Esophagus muscularis mucosa (tissue), 4 donors: ENCODE measurements at regions not wholly inside any gene's neighbourhood (a gene's known extent, or its start where the extent isn't known, plus 50 kb on each side); places are given as distances from the start of the nearest gene placed in this dataset.

Experiments
- DNase-seq: peaks from one replicate; pipeline ENCODE4 v3.0.0-alpha.2; 2017; ENCODE audit errors: extremely low spot score
- H3K27ac ChIP-seq, 4 donors: fragments of 200-600 bp; sonication (generic); replicated peaks in 1 of 4; 1 replicate in 3 of 4; 2 replicates in 1 of 4; pipeline ENCODE4 v1.5.1; 2016 to 2019; ENCODE audit warnings: mild to moderate bottlenecking in 1 of 4
- H3K27me3 ChIP-seq, 4 donors: fragments of 200-600 bp; sonication (generic); one replicate each; pipeline versions ENCODE4 v1.5.1 to v1.6.0; 2016 to 2019
- H3K36me3 ChIP-seq, 4 donors: fragments of 200-600 bp; sonication (generic); one replicate each; pipeline ENCODE4 v1.5.1; 2016 to 2019
- H3K4me1 ChIP-seq, 4 donors: fragments of 200-600 bp; sonication (generic); one replicate each; pipeline ENCODE4 v1.5.1; 2016 to 2019
- H3K4me3 ChIP-seq, 4 donors: fragments of 200-600 bp; sonication (generic); 1 replicate in 2 of 4; 2 replicates in 2 of 4; pipeline ENCODE4 v1.5.1; 2016 to 2019; ENCODE audit warnings: mild to moderate bottlenecking in 4 of 4, moderate library complexity in 1 of 4
- H3K9me3 ChIP-seq, 4 donors: fragments of 200-600 bp; sonication (generic); 1 replicate in 3 of 4; 2 replicates in 1 of 4; pipeline ENCODE4 v1.5.1; 2016 to 2019
- EP300 ChIP-seq: sonication (generic); formaldehyde crosslinking; IDR thresholded peaks from one replicate; pipeline ENCODE4 v1.6.1; 2017; ENCODE audit warnings: antibody characterized with exemption
- POLR2A ChIP-seq: fragments of 450-650 bp; IDR thresholded peaks from one replicate; pipeline ENCODE4 v1.6.1; 2017; ENCODE audit warnings: antibody characterized with exemption, moderate library complexity, mild to moderate bottlenecking, low read depth
- POLR2AphosphoS5 ChIP-seq, 2 donors: sonication (generic); formaldehyde crosslinking; IDR thresholded peaks; one replicate each; pipeline ENCODE4 v1.6.1; 2017; ENCODE audit warnings: antibody characterized with exemption in 2 of 2
- WGBS: methylation state at CpG from one replicate; pipeline ENCODE4 v1.1.5; 2018; 5-methylcytosine and 5-hydroxymethylcytosine counted together
- intact Hi-C: fragments of 100-400 bp; cut with DNase I; formaldehyde crosslinking; loops from one replicate; pipeline ENCODE4 v1.15.1; 2023
- TF ChIP-seq, protein P1 (sequence below), 3 experiments: fragments of 200-600 bp in 2 of 3; fragments of 450-650 bp in 1 of 3; sonication (generic) in 2 of 3; IDR thresholded peaks; one replicate each; pipeline ENCODE4 v1.5.1; 2017 to 2019; ENCODE audit warnings: antibody characterized with exemption in 3 of 3, mild to moderate bottlenecking in 2 of 3, moderate library complexity in 1 of 3

DNA sequence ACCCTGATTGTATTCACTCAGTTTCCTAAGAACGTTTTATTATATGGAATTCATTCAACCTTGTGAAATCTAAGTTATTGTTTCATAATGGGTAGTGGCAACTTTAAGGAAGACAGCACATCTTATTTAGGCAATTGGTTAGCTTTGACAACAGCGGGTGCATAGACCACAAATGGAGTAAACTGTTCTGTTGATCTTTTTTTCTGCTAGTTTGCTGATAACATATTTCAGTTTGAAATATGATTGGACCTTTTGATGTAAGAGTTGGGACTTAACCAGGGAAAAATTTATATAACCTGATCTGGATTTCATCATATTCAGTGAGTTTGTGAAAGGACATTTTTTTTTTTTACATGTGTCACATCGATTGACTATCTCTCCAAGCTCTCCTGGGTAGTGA, 151.7 kb downstream of the HLX start:
- H3K4me1 ChIP-seq: peaks cover 22 to 70% (median 59%) of the 10 kb centered on the region in 4 donors
- intact Hi-C loops: loop anchor here (10.0 kb wide), 2 partner anchors 174 to 216 kb away; no protein-coding TSS in a partner anchor

GRCh38 chr1:221031458-221032203, 152.4 kb downstream of the HLX start:
- no peak for DNase-seq
- Histone ChIP-seq H3K27ac (no peak overlapping the region), H3K9me3 (no peaks in the 10 kb centered on the region), H3K27me3 (no peaks in the 10 kb centered on the region), H3K4me3 (no peak overlapping the region), H3K36me3 (no peaks in the 10 kb centered on the region), H3K4me1 (peaks cover 22 to 69% (median 60%) of the 10 kb centered on the region in 4 donors)
- 77% methylated on average over 3 of the region's 3 CpGs for WGBS
- intact Hi-C loops: loop anchor here (10.0 kb wide), 2 partner anchors 173 to 217 kb away; no protein-coding TSS in a partner anchor
- no peak for TF ChIP-seq POLR2AphosphoS5 (IDR thresholded peaks at IDR 0.05)
- no peak for TF ChIP-seq EP300
- TF ChIP-seq, protein P1, sequence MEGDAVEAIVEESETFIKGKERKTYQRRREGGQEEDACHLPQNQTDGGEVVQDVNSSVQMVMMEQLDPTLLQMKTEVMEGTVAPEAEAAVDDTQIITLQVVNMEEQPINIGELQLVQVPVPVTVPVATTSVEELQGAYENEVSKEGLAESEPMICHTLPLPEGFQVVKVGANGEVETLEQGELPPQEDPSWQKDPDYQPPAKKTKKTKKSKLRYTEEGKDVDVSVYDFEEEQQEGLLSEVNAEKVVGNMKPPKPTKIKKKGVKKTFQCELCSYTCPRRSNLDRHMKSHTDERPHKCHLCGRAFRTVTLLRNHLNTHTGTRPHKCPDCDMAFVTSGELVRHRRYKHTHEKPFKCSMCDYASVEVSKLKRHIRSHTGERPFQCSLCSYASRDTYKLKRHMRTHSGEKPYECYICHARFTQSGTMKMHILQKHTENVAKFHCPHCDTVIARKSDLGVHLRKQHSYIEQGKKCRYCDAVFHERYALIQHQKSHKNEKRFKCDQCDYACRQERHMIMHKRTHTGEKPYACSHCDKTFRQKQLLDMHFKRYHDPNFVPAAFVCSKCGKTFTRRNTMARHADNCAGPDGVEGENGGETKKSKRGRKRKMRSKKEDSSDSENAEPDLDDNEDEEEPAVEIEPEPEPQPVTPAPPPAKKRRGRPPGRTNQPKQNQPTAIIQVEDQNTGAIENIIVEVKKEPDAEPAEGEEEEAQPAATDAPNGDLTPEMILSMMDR (IDR thresholded peaks at IDR 0.05): no peak
- TF ChIP-seq POLR2A: no peak

More for the DNA sequence above, 151.7 kb downstream of the HLX start:
- Histone ChIP-seq H3K36me3 (no peaks in the 10 kb centered on the region), H3K27me3 (no peaks in the 10 kb centered on the region), H3K4me3 (no peak overlapping the region), H3K9me3 (no peaks in the 10 kb centered on the region), H3K27ac (peak overlapping the region in 1 of 4 donors; percentile 15)
- TF ChIP-seq, protein P1 (IDR thresholded peaks at IDR 0.05): no peak
- TF ChIP-seq POLR2AphosphoS5 (IDR thresholded peaks at IDR 0.05) (no peak), EP300 (no peak), POLR2A (no peak)
- no peak for DNase-seq
- 68% methylated on average over 3 of the region's 3 CpGs for WGBS

- intact Hi-C loops: loop anchor here (10.0 kb wide), 2 partner anchors 173 to 217 kb away; no protein-coding TSS in a partner anchor
- Histone ChIP-seq H3K4me3 (no peak overlapping the region), H3K4me1 (peaks cover 22 to 69% (median 60%) of the 10 kb centered on the region in 4 donors), H3K27ac (no peak overlapping the region), H3K9me3 (no peaks in the 10 kb centered on the region), H3K27me3 (no peaks in the 10 kb centered on the region), H3K36me3 (no peaks in the 10 kb centered on the region)
- DNase-seq: no peak
- TF ChIP-seq POLR2A (no peak), EP300 (no peak), POLR2AphosphoS5 (IDR thresholded peaks at IDR 0.05) (no peak)
- TF ChIP-seq, protein P1 (IDR thresholded peaks at IDR 0.05): no peak
Measured at GRCh38 chr1:221032204-221032585, 153.0 kb downstream of the HLX start.

DNA sequence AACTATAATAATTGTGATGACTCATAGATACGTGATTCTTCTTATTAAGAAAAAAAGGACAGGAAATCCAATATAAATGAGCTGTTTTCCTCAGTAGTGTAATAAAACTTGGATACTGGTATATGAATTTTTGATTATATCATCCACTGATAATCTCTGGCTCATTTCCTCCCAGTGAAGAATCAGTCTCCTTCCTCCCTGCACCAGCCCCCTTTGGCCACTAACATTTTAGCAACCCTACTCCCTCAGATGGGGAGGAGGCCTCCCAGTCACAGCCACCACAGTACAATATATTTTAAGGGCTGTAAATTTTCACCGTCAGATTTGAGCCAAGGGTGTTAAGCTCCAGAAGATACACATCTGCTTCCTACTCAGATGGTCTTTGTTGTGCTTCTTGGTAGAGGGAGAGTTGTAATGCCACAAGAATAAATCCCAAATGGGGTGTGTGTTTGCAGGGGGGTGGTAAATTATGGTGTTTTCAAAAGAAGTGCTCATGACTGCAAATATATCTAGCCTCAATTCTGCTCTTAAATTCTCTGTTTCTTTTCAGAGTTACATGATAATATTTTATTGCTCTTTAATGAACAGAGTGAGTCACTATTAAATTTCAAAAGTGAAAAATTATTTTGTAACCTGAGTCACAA, 153.5 kb downstream of the HLX start:
- Histone ChIP-seq H3K4me3 (no peak overlapping the region), H3K27me3 (no peaks in the 10 kb centered on the region), H3K27ac (peak overlapping the region in 3 of 4 donors; percentile 22 to 59 (median 36)), H3K9me3 (no peaks in the 10 kb centered on the region), H3K36me3 (no peaks in the 10 kb centered on the region), H3K4me1 (peaks cover 22 to 69% (median 60%) of the 10 kb centered on the region in 4 donors)
- intact Hi-C loops: loop anchor here (10.0 kb wide), 2 partner anchors 172 to 218 kb away; no protein-coding TSS in a partner anchor
- TF ChIP-seq, protein P1 (IDR thresholded peaks at IDR 0.05): no peak
- no peak for TF ChIP-seq POLR2AphosphoS5 (IDR thresholded peaks at IDR 0.05)
- no peak for TF ChIP-seq EP300
- TF ChIP-seq POLR2A: no peak
- WGBS: 17% methylated on average over 2 of the region's 2 CpGs
- DNase-seq: no peak
